Rectal smooth muscle tissue (tissue), 1 donor: ENCODE measurements at regions not wholly inside any gene's neighbourhood (a gene's known extent, or its start where the extent isn't known, plus 50 kb on each side); places are given as distances from the start of the nearest gene placed in this dataset.

Experiments used
- H3K27ac ChIP-seq: one replicate; pipeline ENCODE4 v1.7.0; 2013; ENCODE audit warnings: low read depth, low read length, inconsistent platforms
- H3K27me3 ChIP-seq: one replicate; pipeline ENCODE4 v1.7.0; 2013; ENCODE audit warnings: low read length; ENCODE audit not compliant: control insufficient read depth, insufficient read depth
- H3K36me3 ChIP-seq: one replicate; pipeline ENCODE4 v1.7.0; 2013; ENCODE audit warnings: low read length; ENCODE audit not compliant: control insufficient read depth, insufficient read depth
- H3K4me1 ChIP-seq: one replicate; pipeline ENCODE4 v1.7.0; 2013; ENCODE audit warnings: low read length; ENCODE audit not compliant: control insufficient read depth, insufficient read depth
- H3K4me3 ChIP-seq: one replicate; pipeline ENCODE4 v1.7.0; 2013; ENCODE audit warnings: low read length
- H3K9ac ChIP-seq: one replicate; pipeline ENCODE4 v1.7.0; 2013; ENCODE audit warnings: low read length

DNA sequence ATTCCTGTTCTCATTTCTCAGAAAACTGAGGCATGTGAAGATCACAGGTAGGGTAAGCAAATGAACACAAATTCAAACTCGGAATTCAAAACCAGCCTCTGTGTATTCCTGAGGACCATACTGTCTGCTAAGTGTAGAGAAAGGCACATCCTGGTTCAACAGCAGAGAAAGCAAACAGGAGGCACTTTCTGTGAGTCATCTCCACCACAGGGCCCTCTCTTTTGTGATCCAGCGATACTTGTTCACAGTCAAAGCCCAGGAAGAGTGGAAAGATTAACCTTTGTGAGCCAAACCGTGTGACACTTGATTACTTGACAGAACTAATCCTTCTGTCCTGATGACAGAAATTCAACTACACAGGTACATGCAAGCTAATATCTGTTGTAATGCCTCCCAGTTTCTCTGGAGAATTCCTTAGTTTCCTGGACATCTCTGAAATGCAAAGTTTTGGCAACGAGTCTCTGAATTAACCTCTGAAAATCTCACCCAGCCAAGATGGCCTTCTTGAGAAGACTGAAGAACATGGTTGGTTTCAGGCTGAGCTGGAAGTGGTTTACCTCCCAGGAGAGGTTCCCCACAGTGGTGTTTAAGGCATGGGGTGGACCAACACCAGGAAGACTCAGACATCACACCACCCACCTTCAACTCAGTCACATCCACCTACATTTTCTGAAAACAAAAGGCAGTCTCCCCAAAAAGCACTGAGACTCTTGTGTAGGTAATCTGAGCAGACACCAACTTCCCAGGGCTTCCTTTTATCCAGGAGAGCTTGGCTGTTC is 98.2 kb upstream of the ERG start:
- no peak overlapping the region for H3K4me3 ChIP-seq
- no peak overlapping the region for H3K27ac ChIP-seq
- H3K9ac ChIP-seq: no peak overlapping the region
- no peaks in the 10 kb centered on the region for H3K36me3 ChIP-seq
- no peaks in the 10 kb centered on the region for H3K27me3 ChIP-seq
- no peaks in the 10 kb centered on the region for H3K4me1 ChIP-seq

- Histone ChIP-seq H3K9ac (no peak overlapping the region), H3K27ac (no peak overlapping the region), H3K27me3 (no peaks in the 10 kb centered on the region), H3K36me3 (no peaks in the 10 kb centered on the region), H3K4me3 (no peak overlapping the region), H3K4me1 (no peaks in the 10 kb centered on the region)
Measured at GRCh38 chr21:38597421-38597820, 99.1 kb upstream of the ERG start.

DNA sequence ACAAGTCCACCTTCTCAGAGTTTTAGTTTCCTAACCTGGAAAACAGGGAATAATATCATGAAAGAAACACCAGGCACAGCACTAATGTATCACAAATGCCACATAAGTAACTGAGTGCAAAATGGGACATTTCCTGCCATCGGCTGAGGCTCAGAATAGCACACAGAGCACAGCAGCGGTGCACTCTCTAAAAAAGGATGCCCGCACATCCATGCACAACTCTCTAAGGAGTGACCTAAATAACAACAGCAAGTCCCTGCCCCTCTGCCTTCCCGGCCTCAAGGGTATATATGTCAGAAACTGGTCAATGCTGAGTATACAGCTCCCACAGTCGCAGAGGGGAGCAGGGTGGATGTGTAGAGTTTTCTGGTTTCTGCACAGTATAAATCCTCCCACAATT is 100.1 kb upstream of the ERG start:
- no peak overlapping the region for H3K9ac ChIP-seq
- H3K36me3 ChIP-seq: no peaks in the 10 kb centered on the region
- no peaks in the 10 kb centered on the region for H3K4me1 ChIP-seq
- no peaks in the 10 kb centered on the region for H3K27me3 ChIP-seq
- H3K4me3 ChIP-seq: no peak overlapping the region
- no peak overlapping the region for H3K27ac ChIP-seq

- Histone ChIP-seq H3K27me3 (no peaks in the 10 kb centered on the region), H3K36me3 (no peaks in the 10 kb centered on the region), H3K9ac (no peak overlapping the region), H3K4me1 (no peaks in the 10 kb centered on the region), H3K4me3 (no peak overlapping the region), H3K27ac (no peak overlapping the region)
Measured at GRCh38 chr21:38599381-38599975, 101.2 kb upstream of the ERG start.

GRCh38 chr21:38600106-38600505 is 101.8 kb upstream of the ERG start:
- no peak overlapping the region for H3K27ac ChIP-seq
- H3K4me3 ChIP-seq: no peak overlapping the region
- H3K27me3 ChIP-seq: no peaks in the 10 kb centered on the region
- no peaks in the 10 kb centered on the region for H3K36me3 ChIP-seq
- H3K4me1 ChIP-seq: no peaks in the 10 kb centered on the region
- no peak overlapping the region for H3K9ac ChIP-seq

DNA sequence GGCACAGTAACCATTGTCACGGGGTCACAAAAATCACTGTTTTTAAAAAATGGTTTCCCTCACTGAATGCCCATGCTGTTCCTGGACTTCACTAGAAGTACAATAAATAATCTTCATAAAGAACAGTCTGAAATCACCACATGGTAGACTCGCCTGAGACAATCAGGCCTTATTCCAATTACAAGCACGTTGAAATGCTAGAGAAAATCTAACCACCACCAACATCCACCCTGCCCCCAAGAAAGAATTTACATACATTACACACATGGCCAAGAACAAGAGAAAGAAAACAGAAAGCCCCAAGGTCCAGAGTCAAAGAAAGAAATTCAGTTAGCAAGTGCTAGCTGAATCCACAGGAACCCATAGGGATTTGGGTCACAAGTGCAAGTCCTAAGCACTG is 107.0 kb upstream of the ERG start:
- H3K4me3 ChIP-seq: no peak overlapping the region
- no peaks in the 10 kb centered on the region for H3K27me3 ChIP-seq
- H3K27ac ChIP-seq: no peak overlapping the region
- no peaks in the 10 kb centered on the region for H3K36me3 ChIP-seq
- H3K9ac ChIP-seq: no peak overlapping the region
- no peaks in the 10 kb centered on the region for H3K4me1 ChIP-seq

DNA sequence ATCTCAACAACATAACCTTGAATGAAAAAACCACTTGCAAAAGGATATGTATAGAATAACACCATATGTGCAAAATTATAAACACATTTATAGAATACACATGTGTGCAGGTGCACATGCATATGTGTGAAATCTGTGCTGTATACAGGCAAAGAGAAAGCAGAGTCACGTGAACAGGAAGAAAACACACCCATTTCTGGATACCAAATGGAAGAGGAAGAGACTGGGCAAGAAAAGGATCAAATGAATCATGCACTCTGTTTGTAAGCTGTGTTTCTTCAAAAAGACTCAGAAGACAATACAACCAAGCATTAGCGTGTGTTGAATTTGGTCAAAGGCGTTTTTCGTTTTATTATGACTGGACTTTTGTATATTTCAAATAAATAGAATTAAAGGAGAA is 111.3 kb upstream of the ERG start:
- H3K4me3 ChIP-seq: no peak overlapping the region
- no peaks in the 10 kb centered on the region for H3K4me1 ChIP-seq
- H3K27ac ChIP-seq: no peak overlapping the region
- no peaks in the 10 kb centered on the region for H3K36me3 ChIP-seq
- no peak overlapping the region for H3K9ac ChIP-seq
- no peaks in the 10 kb centered on the region for H3K27me3 ChIP-seq

GRCh38 chr21:38610623-38611251 is 112.5 kb upstream of the ERG start:
- no peaks in the 10 kb centered on the region for H3K4me1 ChIP-seq
- no peak overlapping the region for H3K9ac ChIP-seq
- H3K36me3 ChIP-seq: no peaks in the 10 kb centered on the region
- H3K27ac ChIP-seq: no peak overlapping the region
- H3K4me3 ChIP-seq: no peak overlapping the region
- no peaks in the 10 kb centered on the region for H3K27me3 ChIP-seq

GRCh38 chr21:38611277-38611676 is 113.0 kb upstream of the ERG start:
- no peaks in the 10 kb centered on the region for H3K27me3 ChIP-seq
- no peaks in the 10 kb centered on the region for H3K4me1 ChIP-seq
- no peaks in the 10 kb centered on the region for H3K36me3 ChIP-seq
- no peak overlapping the region for H3K9ac ChIP-seq
- H3K4me3 ChIP-seq: no peak overlapping the region
- no peak overlapping the region for H3K27ac ChIP-seq

- Histone ChIP-seq H3K4me1 (no peaks in the 10 kb centered on the region), H3K27ac (no peak overlapping the region), H3K4me3 (no peak overlapping the region), H3K9ac (no peak overlapping the region), H3K27me3 (no peaks in the 10 kb centered on the region), H3K36me3 (no peaks in the 10 kb centered on the region)
Measured at GRCh38 chr21:38613686-38614085, 115.4 kb upstream of the ERG start.

- Histone ChIP-seq H3K36me3 (no peaks in the 10 kb centered on the region), H3K4me3 (no peak overlapping the region), H3K27ac (no peak overlapping the region), H3K27me3 (no peaks in the 10 kb centered on the region), H3K9ac (no peak overlapping the region), H3K4me1 (no peaks in the 10 kb centered on the region)
Measured at GRCh38 chr21:38614558-38614957, 116.3 kb upstream of the ERG start.

DNA sequence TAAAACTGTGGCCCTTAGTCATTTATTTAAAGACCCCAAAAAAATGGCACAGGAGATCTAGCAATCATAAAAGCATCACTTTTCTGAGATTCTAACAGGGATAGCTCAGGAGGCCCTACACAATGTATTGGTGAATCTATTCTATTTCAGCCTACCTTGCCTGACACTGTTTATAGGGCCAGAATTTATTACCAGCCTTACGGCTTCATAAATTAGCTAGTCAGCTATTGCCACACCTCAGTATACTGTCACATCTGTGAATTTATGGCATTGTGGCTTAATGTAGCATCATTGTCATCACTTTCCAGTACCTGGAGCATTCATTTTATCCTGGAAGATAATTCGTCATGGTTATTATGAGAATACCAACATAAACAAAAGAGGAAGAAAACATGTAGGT is 121.2 kb upstream of the ERG start:
- Histone ChIP-seq H3K4me1 (no peaks in the 10 kb centered on the region), H3K27me3 (no peaks in the 10 kb centered on the region), H3K4me3 (no peak overlapping the region), H3K36me3 (no peaks in the 10 kb centered on the region), H3K9ac (no peak overlapping the region), H3K27ac (no peak overlapping the region)
